ENCODE measurements at regions not wholly inside any gene's neighbourhood (a gene's known extent, or its start where the extent isn't known, plus 50 kb on each side); places are given as distances from the start of the nearest gene placed in this dataset.

DNA sequence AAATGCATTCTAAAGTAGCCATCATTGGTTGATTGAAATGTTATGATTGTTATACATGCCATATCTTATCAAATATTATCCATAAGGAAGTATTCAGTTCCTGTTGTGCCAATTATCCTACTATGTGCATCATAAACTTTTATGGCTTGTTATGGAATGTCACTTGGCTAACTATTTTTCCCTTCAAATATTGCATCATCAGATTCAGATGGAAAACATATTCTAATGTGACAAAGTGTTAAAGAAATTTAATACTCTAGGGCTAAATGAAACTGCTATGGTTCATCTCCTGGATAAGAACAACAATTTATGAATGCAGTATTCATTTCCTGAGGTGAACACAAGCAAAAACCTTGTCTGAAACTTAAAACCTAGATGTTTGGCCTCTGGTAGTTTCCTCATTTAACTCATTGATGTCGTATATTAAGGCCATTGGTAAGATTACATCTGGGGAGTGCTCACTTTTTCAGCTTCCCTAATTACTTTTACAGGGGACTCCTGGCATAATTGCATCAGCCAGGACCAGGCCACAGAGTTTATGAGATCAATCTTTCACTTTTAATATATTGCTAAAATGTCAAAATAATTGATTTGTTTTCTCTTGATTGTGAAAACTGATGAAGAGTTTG is 134.9 kb upstream of the CEP162 start:
- H3K4me3 ChIP-seq (ENCODE audit: low read depth, low read length), result no peak overlapping the region
- DNase-seq (ENCODE audit: low read depth), result no peak
- TF ChIP-seq, protein P1, sequence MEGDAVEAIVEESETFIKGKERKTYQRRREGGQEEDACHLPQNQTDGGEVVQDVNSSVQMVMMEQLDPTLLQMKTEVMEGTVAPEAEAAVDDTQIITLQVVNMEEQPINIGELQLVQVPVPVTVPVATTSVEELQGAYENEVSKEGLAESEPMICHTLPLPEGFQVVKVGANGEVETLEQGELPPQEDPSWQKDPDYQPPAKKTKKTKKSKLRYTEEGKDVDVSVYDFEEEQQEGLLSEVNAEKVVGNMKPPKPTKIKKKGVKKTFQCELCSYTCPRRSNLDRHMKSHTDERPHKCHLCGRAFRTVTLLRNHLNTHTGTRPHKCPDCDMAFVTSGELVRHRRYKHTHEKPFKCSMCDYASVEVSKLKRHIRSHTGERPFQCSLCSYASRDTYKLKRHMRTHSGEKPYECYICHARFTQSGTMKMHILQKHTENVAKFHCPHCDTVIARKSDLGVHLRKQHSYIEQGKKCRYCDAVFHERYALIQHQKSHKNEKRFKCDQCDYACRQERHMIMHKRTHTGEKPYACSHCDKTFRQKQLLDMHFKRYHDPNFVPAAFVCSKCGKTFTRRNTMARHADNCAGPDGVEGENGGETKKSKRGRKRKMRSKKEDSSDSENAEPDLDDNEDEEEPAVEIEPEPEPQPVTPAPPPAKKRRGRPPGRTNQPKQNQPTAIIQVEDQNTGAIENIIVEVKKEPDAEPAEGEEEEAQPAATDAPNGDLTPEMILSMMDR (IDR thresholded peaks at IDR 0.05; ENCODE audit: low read depth, low read length, missing control alignments), result no peak

DNA sequence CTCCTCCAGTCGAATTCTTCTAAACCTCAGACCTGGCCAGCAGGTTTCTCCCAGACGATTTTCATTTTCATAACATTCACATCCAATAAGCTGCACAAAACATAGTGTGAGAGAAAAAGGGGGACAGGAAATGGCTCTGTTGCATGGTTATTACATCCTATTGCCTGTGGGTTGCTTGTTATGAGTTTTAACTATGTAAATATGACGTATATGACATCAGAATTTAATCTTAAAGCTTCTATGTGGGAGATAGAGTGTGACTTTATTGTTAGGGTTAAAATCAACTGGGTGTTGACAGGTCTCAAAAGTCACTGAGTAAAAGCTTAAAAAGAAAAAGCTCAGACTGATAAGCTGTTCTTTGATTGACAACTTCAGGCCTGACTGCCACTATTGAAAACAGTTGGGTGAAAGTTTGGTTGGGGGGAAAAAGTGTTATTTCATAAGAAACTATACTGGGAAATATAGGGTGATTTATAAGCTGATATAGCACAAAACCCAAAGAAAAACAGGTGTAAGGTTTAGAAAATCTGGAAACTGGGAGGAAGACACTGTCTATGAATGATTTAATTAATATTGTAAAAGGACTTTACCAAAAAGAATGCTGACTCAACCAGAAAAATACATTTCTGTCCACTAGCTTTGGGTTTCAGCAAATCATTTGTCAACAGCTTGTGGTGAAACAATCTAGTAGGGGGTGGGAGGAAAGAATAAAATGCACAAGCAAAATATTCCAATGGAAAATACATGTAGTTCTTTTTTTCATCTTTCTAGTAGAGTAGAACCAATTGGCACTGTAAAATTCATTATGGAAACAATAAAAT is 134.1 kb upstream of the CEP162 start:
- no peak for DNase-seq (ENCODE audit: low read depth)

DNA sequence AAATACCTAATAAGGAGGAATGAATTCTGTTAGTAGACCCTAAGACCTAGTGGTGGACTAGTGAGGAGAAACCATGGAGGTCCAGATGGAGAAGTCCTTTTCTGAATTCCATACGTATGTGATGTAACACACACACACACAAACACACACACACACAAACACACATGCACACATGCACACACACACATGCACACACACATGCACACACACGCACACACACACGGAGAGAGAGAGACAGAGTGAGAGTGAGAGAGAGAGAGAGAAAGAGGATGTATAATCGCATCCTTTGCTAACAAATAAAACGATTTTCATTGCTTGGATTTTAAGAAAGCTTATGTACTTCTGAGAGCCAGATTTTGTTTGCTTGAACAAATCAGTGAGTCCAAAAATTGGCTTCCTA is 132.6 kb upstream of the CEP162 start:
- no peak overlapping the region for H3K4me3 ChIP-seq (ENCODE audit: low read depth, low read length)
- TF ChIP-seq, protein P1 (IDR thresholded peaks at IDR 0.05; ENCODE audit: low read depth, low read length, missing control alignments), result no peak
- DNase-seq (ENCODE audit: low read depth), result no peak

More for the DNA sequence above, 134.1 kb upstream of the CEP162 start:
- TF ChIP-seq, protein P1 (IDR thresholded peaks at IDR 0.05; ENCODE audit: low read depth, low read length, missing control alignments), result no peak
- H3K4me3 ChIP-seq (ENCODE audit: low read depth, low read length), result no peak overlapping the region

DNA sequence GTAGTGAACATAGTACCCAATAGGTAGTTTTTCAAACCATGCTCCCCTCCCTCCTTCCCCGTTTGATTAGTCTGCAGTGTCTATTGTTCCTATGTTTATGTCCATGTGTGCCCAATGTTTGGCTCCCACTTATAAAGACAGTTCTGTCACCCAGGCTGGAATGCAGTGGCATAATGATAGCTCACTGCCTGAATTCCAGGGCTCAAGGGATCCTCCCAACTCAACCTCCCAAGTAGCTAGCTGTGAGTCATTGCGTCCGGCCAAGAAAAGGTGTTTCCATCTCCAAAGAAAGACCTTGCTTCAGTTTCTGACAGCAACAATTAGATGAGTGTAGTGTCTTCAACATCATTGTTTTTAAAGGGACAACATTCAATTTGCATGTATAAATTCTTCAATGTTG is 131.1 kb upstream of the CEP162 start:
- no peak overlapping the region for H3K4me3 ChIP-seq (ENCODE audit: low read depth, low read length)
- TF ChIP-seq, protein P1 (IDR thresholded peaks at IDR 0.05; ENCODE audit: low read depth, low read length, missing control alignments), result no peak
- no peak for DNase-seq (ENCODE audit: low read depth)

DNA sequence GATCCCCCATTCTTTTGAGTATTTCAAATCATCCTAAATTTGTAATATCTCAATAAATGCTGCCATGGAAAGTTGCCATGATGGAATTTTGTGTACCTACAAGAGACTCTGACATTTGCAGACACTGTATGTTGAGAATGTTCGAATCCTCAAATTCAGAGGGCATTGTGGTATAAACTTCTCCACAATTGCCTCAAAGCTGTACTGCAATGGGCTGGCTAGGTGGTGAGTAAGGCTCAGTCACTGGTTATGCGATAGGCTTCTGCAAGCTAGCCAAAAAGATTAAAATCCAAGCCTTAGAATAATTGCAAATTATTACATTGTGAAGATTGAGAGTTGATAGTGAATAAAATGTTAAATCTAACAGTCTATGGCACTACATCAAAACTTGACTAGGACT is 130.2 kb upstream of the CEP162 start:
- TF ChIP-seq, protein P1 (IDR thresholded peaks at IDR 0.05; ENCODE audit: low read depth, low read length, missing control alignments), result no peak
- no peak overlapping the region for H3K4me3 ChIP-seq (ENCODE audit: low read depth, low read length)
- no peak for DNase-seq (ENCODE audit: low read depth)

DNA sequence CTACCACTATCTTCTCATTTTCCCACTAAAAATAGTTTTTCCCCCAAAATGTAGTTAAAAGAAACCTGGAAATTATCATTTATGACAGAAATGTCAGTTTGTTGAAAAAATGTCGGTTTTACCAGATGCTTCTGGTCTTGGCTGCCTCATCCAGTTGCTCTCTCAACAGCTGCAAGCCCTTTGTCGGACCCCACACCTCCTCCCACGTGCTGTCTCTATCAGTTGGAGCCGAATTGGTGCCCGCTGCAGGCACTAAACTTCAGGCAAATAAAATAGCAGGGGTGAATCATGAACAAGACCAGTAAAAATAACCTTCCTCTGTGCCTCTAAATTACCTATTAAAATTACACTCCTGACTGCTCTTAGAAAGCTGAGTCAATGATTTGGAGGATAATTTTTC is 129.5 kb upstream of the CEP162 start:
- no peak overlapping the region for H3K4me3 ChIP-seq (ENCODE audit: low read depth, low read length)
- no peak for DNase-seq (ENCODE audit: low read depth)
- TF ChIP-seq, protein P1 (IDR thresholded peaks at IDR 0.05; ENCODE audit: low read depth, low read length, missing control alignments), result no peak

Measured in GM12864 (cell line).